Fibroblast of lung (primary cell): ENCODE measurements at regions not wholly inside any gene's neighbourhood (a gene's known extent, or its start where the extent isn't known, plus 50 kb on each side); places are given as distances from the start of the nearest gene placed in this dataset.

Experiments used
- DNase-seq, 2 donors: peaks; one replicate each; pipeline versions ENCODE4 v3.0.0 to v3.0.0-alpha.2; 2010; ENCODE audit warnings: low read depth in 2 of 2
- H2AFZ ChIP-seq: 2 replicates; pipeline ENCODE4 v1.5.1; 2012; ENCODE audit warnings: low read length, control low read depth, inconsistent platforms
- H3K27ac ChIP-seq: 2 replicates; pipeline ENCODE4 v1.5.1; 2011; ENCODE audit warnings: low read length, control low read depth; ENCODE audit not compliant: insufficient read depth
- H3K27me3 ChIP-seq: 2 replicates; pipeline ENCODE4 v1.5.1; 2011; ENCODE audit warnings: mild to moderate bottlenecking, low read length; ENCODE audit not compliant: control insufficient read depth, insufficient read depth
- H3K36me3 ChIP-seq: 2 replicates; pipeline ENCODE4 v1.5.1; 2011; ENCODE audit warnings: low read length; ENCODE audit not compliant: control insufficient read depth, insufficient read depth
- H3K4me1 ChIP-seq: 2 replicates; pipeline ENCODE4 v1.5.1; 2011; ENCODE audit warnings: low read length; ENCODE audit not compliant: control insufficient read depth, insufficient read depth; ENCODE audit errors: extremely low read depth
- H3K4me2 ChIP-seq: 2 replicates; pipeline ENCODE4 v1.5.1; 2011; ENCODE audit warnings: low read length, control low read depth; ENCODE audit not compliant: insufficient read depth; ENCODE audit errors: extremely low read depth
- H3K4me3 ChIP-seq, 4 experiments: fragments of 200-600 bp in 1 of 4; sonication (generic) in 1 of 4; replicated peaks in 1 of 4; 2 replicates each; pipeline ENCODE4 v1.5.1; 2011 to 2016; ENCODE audit warnings: low read length in 4 of 4, low read depth in 3 of 4, mild to moderate bottlenecking in 3 of 4, control low read depth in 2 of 4, inconsistent platforms in 1 of 4, mixed read lengths in 1 of 4; ENCODE audit not compliant: insufficient read depth in 1 of 4; ENCODE audit errors: control extremely low read depth in 1 of 4
- H3K79me2 ChIP-seq: 2 replicates; pipeline ENCODE4 v1.5.1; 2012; ENCODE audit warnings: mild to moderate bottlenecking, low read length, inconsistent platforms; ENCODE audit not compliant: control insufficient read depth, insufficient read depth
- H3K9ac ChIP-seq: 2 replicates; pipeline ENCODE4 v1.5.1; 2011; ENCODE audit warnings: mild to moderate bottlenecking, low read length, control low read depth; ENCODE audit not compliant: insufficient read depth
- H3K9me3 ChIP-seq: 2 replicates; pipeline ENCODE4 v1.5.1; 2012; ENCODE audit warnings: low read depth, low read length; ENCODE audit not compliant: control insufficient read depth, insufficient read depth
- H4K20me1 ChIP-seq: 2 replicates; pipeline ENCODE4 v1.5.1; 2011; ENCODE audit warnings: low read length; ENCODE audit not compliant: control insufficient read depth, insufficient read depth; ENCODE audit errors: extremely low read depth
- CTCF ChIP-seq, 2 donors: IDR thresholded peaks in 1 of 2; conservative IDR thresholded peaks in 1 of 2; 1 replicate in 1 of 2; 2 replicates in 1 of 2; pipeline ENCODE4 v1.5.1; 2011 to 2012; ENCODE audit warnings: low read length in 2 of 2, control low read depth in 1 of 2, inconsistent platforms in 1 of 2, low read depth in 1 of 2, mild to moderate bottlenecking in 1 of 2
- EZH2 ChIP-seq: IDR thresholded peaks from 2 replicates; pipeline ENCODE4 v1.5.1; 2012; ENCODE audit warnings: low read length, control low read depth, mild to moderate bottlenecking; ENCODE audit errors: missing control alignments

- H2AFZ ChIP-seq = no peak overlapping the region
- no peak overlapping the region for H3K27ac ChIP-seq
- no peaks in the 10 kb centered on the region for H3K27me3 ChIP-seq
Measured at GRCh38 chr2:4029081-4029480, 325.7 kb downstream of the DCDC2C start.

DNA sequence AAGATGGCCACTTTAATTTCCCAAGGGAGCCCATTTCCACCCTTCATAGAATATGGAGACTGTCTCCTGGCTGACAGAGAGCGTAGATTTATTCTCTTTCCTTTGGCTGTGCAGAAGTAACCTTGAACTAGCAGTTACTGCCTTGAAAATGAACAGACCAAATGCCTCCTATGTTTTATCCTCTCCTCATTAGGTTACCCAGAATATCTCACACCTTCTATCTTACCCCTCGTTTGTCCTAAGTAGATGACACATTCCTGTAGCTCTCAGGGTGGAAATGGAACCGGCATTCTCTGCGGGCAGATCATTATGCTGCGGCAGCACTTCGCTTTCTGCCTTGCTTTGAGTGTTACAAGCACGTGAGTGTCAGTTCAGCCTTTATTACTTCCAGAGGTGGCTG is 336.5 kb downstream of the DCDC2C start:
- no peak overlapping the region for H3K4me3 ChIP-seq
- H4K20me1 ChIP-seq = no peaks in the 10 kb centered on the region
- no peaks in the 10 kb centered on the region for H3K36me3 ChIP-seq
- no peaks in the 10 kb centered on the region for H3K4me1 ChIP-seq
- H2AFZ ChIP-seq = no peak overlapping the region
- H3K79me2 ChIP-seq = no peaks in the 10 kb centered on the region
- no peak overlapping the region for H3K27ac ChIP-seq
- no peak for DNase-seq
- H3K9ac ChIP-seq = no peak overlapping the region
- no peaks in the 10 kb centered on the region for H3K27me3 ChIP-seq
- no peak overlapping the region for H3K4me2 ChIP-seq
- H3K9me3 ChIP-seq = no peaks in the 10 kb centered on the region
- TF ChIP-seq CTCF (conservative IDR thresholded peaks at IDR 0.05 in 1 of 2, IDR thresholded peaks at IDR 0.05 in 1 of 2; ENCODE audit: low read depth in 1 of 2, low read length in 2 of 2) (no peak), EZH2 (no peak)

More at GRCh38 chr2:4029081-4029480, 325.7 kb downstream of the DCDC2C start:
- H3K4me2 ChIP-seq = no peak overlapping the region
- H3K9ac ChIP-seq = no peak overlapping the region
- no peak overlapping the region for H3K4me3 ChIP-seq
- no peak for DNase-seq
- TF ChIP-seq CTCF (conservative IDR thresholded peaks at IDR 0.05 in 1 of 2, IDR thresholded peaks at IDR 0.05 in 1 of 2; ENCODE audit: low read depth in 1 of 2, low read length in 2 of 2) = no peak
- TF ChIP-seq EZH2 = no peak
- no peaks in the 10 kb centered on the region for H3K36me3 ChIP-seq
- H3K9me3 ChIP-seq = no peaks in the 10 kb centered on the region
- no peaks in the 10 kb centered on the region for H4K20me1 ChIP-seq
- no peaks in the 10 kb centered on the region for H3K79me2 ChIP-seq
- H3K4me1 ChIP-seq = no peaks in the 10 kb centered on the region

- H2AFZ ChIP-seq = no peak overlapping the region
- no peaks in the 10 kb centered on the region for H4K20me1 ChIP-seq
- H3K36me3 ChIP-seq = no peaks in the 10 kb centered on the region
- TF ChIP-seq CTCF (conservative IDR thresholded peaks at IDR 0.05 in 1 of 2, IDR thresholded peaks at IDR 0.05 in 1 of 2; ENCODE audit: low read depth in 1 of 2, low read length in 2 of 2) (no peak), EZH2 (no peak)
- H3K27me3 ChIP-seq = no peaks in the 10 kb centered on the region
- peak in 1 of 2 donors; percentile 1 for DNase-seq
- H3K9ac ChIP-seq = no peak overlapping the region
- H3K4me3 ChIP-seq = no peak overlapping the region
- H3K4me1 ChIP-seq = no peaks in the 10 kb centered on the region
- H3K79me2 ChIP-seq = no peaks in the 10 kb centered on the region
- no peaks in the 10 kb centered on the region for H3K9me3 ChIP-seq
- no peak overlapping the region for H3K27ac ChIP-seq
- no peak overlapping the region for H3K4me2 ChIP-seq
Measured at GRCh38 chr2:4047961-4048891, 344.9 kb downstream of the DCDC2C start.
